GM23338 (cell line): ENCODE measurements at regions not wholly inside any gene's neighbourhood (a gene's known extent, or its start where the extent isn't known, plus 50 kb on each side); places are given as distances from the start of the nearest gene placed in this dataset.

ENCODE experiments used
- ATAC-seq: fragments of 200-7000 bp; cut with Tn5 transposase; 3 replicates; pipeline ENCODE4 v1.9.1; 2020
- DNase-seq: peaks from one replicate; pipeline ENCODE4 v3.0.0-alpha.2; 2015; ENCODE audit warnings: low spot score
- H2AFZ ChIP-seq: fragments of 200-600 bp; sonication (generic); 2 replicates; pipeline ENCODE4 v1.8.0; 2016; ENCODE audit warnings: antibody characterized with exemption, mild to moderate bottlenecking, moderate library complexity
- H3F3A ChIP-seq: fragments of 200-600 bp; sonication (generic); replicated peaks from 2 replicates; pipeline ENCODE4 v1.8.0; 2017; ENCODE audit warnings: antibody characterized with exemption, mixed run types, low read depth
- H3K27ac ChIP-seq: fragments of 200-600 bp; sonication (generic); 2 replicates; pipeline ENCODE4 v1.6.1; 2016; ENCODE audit warnings: low read depth
- H3K27me3 ChIP-seq: fragments of 200-600 bp; sonication (generic); 2 replicates; pipeline ENCODE4 v1.8.0; 2016; ENCODE audit warnings: mild to moderate bottlenecking, mixed run types, moderate library complexity; ENCODE audit not compliant: insufficient read depth
- H3K36me3 ChIP-seq: fragments of 200-600 bp; sonication (generic); 2 replicates; pipeline ENCODE4 v1.8.0; 2016; ENCODE audit warnings: mild to moderate bottlenecking; ENCODE audit not compliant: insufficient read depth
- H3K4me1 ChIP-seq: fragments of 200-600 bp; sonication (generic); 2 replicates; pipeline ENCODE4 v1.8.0; 2016; ENCODE audit warnings: mild to moderate bottlenecking, moderate library complexity; ENCODE audit not compliant: insufficient read depth
- H3K4me2 ChIP-seq: fragments of 200-600 bp; sonication (generic); 2 replicates; pipeline ENCODE4 v1.7.1; 2017; ENCODE audit warnings: mixed run types
- H3K4me3 ChIP-seq: fragments of 200-600 bp; sonication (generic); 2 replicates; pipeline ENCODE4 v1.6.1; 2016; ENCODE audit warnings: mixed run types
- H3K79me2 ChIP-seq: fragments of 200-600 bp; sonication (generic); replicated peaks from 2 replicates; pipeline ENCODE4 v1.8.0; 2017; ENCODE audit warnings: mild to moderate bottlenecking; ENCODE audit not compliant: insufficient read depth
- H3K9me2 ChIP-seq: fragments of 200-600 bp; sonication (generic); 2 replicates; pipeline ENCODE4 v1.8.0; 2017; ENCODE audit not compliant: insufficient read depth
- H4K20me1 ChIP-seq: fragments of 200-600 bp; sonication (generic); replicated peaks from 2 replicates; pipeline ENCODE4 v1.8.0; 2017; ENCODE audit warnings: mild to moderate bottlenecking; ENCODE audit not compliant: insufficient read depth
- H3K27ac Mint-ChIP-seq: 2 replicates; pipeline ENCODE4 v1.8.0; 2020; ENCODE audit warnings: inconsistent platforms, mild to moderate bottlenecking, moderate library complexity, mixed read lengths
- H3K27me3 Mint-ChIP-seq: 3 replicates; pipeline ENCODE4 v1.8.0; 2022; ENCODE audit warnings: low read depth, mild to moderate bottlenecking, moderate library complexity, mixed read lengths, inconsistent platforms; ENCODE audit not compliant: insufficient read depth, poor library complexity
- H3K36me3 Mint-ChIP-seq: 3 replicates; pipeline ENCODE4 v1.8.0; 2021; ENCODE audit warnings: low read depth, mild to moderate bottlenecking, inconsistent platforms, moderate library complexity, mixed read lengths
- H3K4me1 Mint-ChIP-seq: 3 replicates; pipeline ENCODE4 v1.8.0; 2020; ENCODE audit warnings: mild to moderate bottlenecking, inconsistent platforms, mixed read lengths
- H3K4me3 Mint-ChIP-seq: 3 replicates; pipeline ENCODE4 v1.8.0; 2021; ENCODE audit warnings: moderate library complexity, mild to moderate bottlenecking, inconsistent platforms, mixed read lengths
- H3K9me3 Mint-ChIP-seq: 3 replicates; pipeline ENCODE4 v1.8.0; 2020; ENCODE audit warnings: moderate library complexity, mild to moderate bottlenecking, inconsistent platforms, mixed read lengths
- CREB1 ChIP-seq: fragments of 250-450 bp; sonication (Bioruptor Pico); IDR thresholded peaks from 2 replicates; pipeline ENCODE4 v1.5.0; 2020; ENCODE audit warnings: low read depth, mild to moderate bottlenecking, moderate library complexity
- EZH2 ChIP-seq: fragments of 200-600 bp; sonication (generic); IDR thresholded peaks from one replicate; pipeline ENCODE4 v1.8.0; 2017; ENCODE audit warnings: antibody characterized with exemption, mild to moderate bottlenecking, low read depth; ENCODE audit not compliant: unreplicated experiment
- EZH2phosphoT487 ChIP-seq: fragments of 200-600 bp; sonication (generic); IDR thresholded peaks from one replicate; pipeline ENCODE4 v1.8.1; 2018; ENCODE audit warnings: antibody characterized with exemption; ENCODE audit not compliant: unreplicated experiment
- JUNB ChIP-seq: IDR thresholded peaks from one replicate; pipeline ENCODE4 v1.6.1; 2016; ENCODE audit warnings: antibody characterized with exemption; ENCODE audit not compliant: unreplicated experiment
- NANOG ChIP-seq: IDR thresholded peaks from 2 replicates; pipeline ENCODE4 v1.6.1; 2016; ENCODE audit warnings: antibody characterized with exemption, borderline replicate concordance
- POLR2AphosphoS5 ChIP-seq: IDR thresholded peaks from 2 replicates; pipeline ENCODE4 v1.6.1; 2016; ENCODE audit warnings: antibody characterized with exemption, low read depth
- STAT1 ChIP-seq: IDR thresholded peaks from one replicate; pipeline ENCODE4 v1.6.1; 2016; ENCODE audit warnings: antibody characterized with exemption; ENCODE audit not compliant: unreplicated experiment
- ZNF331 ChIP-seq: fragments of 250-450 bp; sonication (Bioruptor Pico); IDR thresholded peaks from 2 replicates; pipeline ENCODE4 v1.5.0; 2020; ENCODE audit warnings: low read depth, mild to moderate bottlenecking, moderate library complexity
- TF ChIP-seq, protein P1 (sequence below): fragments of 250-450 bp; sonication (Bioruptor Pico); IDR thresholded peaks from 2 replicates; pipeline ENCODE4 v1.5.0; 2020; ENCODE audit warnings: mild to moderate bottlenecking, moderate library complexity
- TF ChIP-seq, protein P2 (sequence below): IDR thresholded peaks from 2 replicates; pipeline ENCODE4 v1.6.1; 2016; ENCODE audit warnings: antibody characterized with exemption
- TF ChIP-seq, protein P3 (sequence below), 2 experiments: fragments of 200-600 bp in 1 of 2; sonication (generic) in 1 of 2; conservative IDR thresholded peaks; 2 replicates each; pipeline versions ENCODE4 v1.5.1 to v1.6.1; 2016 to 2017; ENCODE audit warnings: antibody characterized with exemption in 2 of 2, low read depth in 2 of 2, mild to moderate bottlenecking in 2 of 2, moderate library complexity in 1 of 2

DNA sequence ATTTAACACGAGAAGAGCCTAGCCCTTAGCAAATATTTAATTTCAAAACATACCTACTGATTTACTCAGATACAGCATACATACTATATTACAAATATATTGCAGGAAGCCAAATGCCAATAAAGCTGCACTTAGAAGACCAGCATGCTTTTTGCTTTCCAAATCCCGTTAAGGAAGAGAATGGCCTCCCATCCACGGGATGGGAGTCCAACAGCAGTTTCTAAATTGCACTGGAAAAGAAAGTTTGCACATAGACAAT is 156.3 kb upstream of the FOXN3 start:
- TF ChIP-seq JUNB (no peak), NANOG (no peak), EZH2phosphoT487 (no peak), STAT1 (no peak), CREB1 (CRISPR knock-in tag) (no peak), POLR2AphosphoS5 (no peak), ZNF331 (CRISPR knock-in tag) (no peak), EZH2 (no peak)
- TF ChIP-seq, protein P1, sequence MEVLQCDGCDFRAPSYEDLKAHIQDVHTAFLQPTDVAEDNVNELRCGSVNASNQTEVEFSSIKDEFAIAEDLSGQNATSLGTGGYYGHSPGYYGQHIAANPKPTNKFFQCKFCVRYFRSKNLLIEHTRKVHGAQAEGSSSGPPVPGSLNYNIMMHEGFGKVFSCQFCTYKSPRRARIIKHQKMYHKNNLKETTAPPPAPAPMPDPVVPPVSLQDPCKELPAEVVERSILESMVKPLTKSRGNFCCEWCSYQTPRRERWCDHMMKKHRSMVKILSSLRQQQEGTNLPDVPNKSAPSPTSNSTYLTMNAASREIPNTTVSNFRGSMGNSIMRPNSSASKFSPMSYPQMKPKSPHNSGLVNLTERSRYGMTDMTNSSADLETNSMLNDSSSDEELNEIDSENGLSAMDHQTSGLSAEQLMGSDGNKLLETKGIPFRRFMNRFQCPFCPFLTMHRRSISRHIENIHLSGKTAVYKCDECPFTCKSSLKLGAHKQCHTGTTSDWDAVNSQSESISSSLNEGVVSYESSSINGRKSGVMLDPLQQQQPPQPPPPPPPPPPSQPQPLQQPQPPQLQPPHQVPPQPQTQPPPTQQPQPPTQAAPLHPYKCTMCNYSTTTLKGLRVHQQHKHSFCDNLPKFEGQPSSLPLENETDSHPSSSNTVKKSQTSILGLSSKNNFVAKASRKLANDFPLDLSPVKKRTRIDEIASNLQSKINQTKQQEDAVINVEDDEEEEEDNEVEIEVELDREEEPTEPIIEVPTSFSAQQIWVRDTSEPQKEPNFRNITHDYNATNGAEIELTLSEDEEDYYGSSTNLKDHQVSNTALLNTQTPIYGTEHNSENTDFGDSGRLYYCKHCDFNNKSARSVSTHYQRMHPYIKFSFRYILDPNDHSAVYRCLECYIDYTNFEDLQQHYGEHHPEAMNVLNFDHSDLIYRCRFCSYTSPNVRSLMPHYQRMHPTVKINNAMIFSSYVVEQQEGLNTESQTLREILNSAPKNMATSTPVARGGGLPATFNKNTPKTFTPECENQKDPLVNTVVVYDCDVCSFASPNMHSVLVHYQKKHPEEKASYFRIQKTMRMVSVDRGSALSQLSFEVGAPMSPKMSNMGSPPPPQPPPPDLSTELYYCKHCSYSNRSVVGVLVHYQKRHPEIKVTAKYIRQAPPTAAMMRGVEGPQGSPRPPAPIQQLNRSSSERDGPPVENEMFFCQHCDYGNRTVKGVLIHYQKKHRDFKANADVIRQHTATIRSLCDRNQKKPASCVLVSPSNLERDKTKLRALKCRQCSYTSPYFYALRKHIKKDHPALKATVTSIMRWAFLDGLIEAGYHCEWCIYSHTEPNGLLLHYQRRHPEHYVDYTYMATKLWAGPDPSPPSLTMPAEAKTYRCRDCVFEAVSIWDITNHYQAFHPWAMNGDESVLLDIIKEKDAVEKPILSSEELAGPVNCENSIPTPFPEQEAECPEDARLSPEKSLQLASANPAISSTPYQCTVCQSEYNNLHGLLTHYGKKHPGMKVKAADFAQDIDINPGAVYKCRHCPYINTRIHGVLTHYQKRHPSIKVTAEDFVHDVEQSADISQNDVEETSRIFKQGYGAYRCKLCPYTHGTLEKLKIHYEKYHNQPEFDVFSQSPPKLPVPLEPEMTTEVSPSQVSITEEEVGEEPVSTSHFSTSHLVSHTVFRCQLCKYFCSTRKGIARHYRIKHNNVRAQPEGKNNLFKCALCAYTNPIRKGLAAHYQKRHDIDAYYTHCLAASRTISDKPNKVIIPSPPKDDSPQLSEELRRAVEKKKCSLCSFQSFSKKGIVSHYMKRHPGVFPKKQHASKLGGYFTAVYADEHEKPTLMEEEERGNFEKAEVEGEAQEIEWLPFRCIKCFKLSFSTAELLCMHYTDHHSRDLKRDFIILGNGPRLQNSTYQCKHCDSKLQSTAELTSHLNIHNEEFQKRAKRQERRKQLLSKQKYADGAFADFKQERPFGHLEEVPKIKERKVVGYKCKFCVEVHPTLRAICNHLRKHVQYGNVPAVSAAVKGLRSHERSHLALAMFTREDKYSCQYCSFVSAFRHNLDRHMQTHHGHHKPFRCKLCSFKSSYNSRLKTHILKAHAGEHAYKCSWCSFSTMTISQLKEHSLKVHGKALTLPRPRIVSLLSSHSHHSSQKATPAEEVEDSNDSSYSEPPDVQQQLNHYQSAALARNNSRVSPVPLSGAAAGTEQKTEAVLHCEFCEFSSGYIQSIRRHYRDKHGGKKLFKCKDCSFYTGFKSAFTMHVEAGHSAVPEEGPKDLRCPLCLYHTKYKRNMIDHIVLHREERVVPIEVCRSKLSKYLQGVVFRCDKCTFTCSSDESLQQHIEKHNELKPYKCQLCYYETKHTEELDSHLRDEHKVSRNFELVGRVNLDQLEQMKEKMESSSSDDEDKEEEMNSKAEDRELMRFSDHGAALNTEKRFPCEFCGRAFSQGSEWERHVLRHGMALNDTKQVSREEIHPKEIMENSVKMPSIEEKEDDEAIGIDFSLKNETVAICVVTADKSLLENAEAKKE (CRISPR knock-in tag), result no peak
- TF ChIP-seq, protein P2, sequence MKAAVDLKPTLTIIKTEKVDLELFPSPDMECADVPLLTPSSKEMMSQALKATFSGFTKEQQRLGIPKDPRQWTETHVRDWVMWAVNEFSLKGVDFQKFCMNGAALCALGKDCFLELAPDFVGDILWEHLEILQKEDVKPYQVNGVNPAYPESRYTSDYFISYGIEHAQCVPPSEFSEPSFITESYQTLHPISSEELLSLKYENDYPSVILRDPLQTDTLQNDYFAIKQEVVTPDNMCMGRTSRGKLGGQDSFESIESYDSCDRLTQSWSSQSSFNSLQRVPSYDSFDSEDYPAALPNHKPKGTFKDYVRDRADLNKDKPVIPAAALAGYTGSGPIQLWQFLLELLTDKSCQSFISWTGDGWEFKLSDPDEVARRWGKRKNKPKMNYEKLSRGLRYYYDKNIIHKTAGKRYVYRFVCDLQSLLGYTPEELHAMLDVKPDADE, result no peak
- TF ChIP-seq, protein P3, sequence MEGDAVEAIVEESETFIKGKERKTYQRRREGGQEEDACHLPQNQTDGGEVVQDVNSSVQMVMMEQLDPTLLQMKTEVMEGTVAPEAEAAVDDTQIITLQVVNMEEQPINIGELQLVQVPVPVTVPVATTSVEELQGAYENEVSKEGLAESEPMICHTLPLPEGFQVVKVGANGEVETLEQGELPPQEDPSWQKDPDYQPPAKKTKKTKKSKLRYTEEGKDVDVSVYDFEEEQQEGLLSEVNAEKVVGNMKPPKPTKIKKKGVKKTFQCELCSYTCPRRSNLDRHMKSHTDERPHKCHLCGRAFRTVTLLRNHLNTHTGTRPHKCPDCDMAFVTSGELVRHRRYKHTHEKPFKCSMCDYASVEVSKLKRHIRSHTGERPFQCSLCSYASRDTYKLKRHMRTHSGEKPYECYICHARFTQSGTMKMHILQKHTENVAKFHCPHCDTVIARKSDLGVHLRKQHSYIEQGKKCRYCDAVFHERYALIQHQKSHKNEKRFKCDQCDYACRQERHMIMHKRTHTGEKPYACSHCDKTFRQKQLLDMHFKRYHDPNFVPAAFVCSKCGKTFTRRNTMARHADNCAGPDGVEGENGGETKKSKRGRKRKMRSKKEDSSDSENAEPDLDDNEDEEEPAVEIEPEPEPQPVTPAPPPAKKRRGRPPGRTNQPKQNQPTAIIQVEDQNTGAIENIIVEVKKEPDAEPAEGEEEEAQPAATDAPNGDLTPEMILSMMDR (conservative IDR thresholded peaks at IDR 0.05; ENCODE audit: low read depth in 2 of 2), result no peak
- Mint-ChIP-seq H3K36me3 (peaks cover 26% of the 10 kb centered on the region; the same call in 2 of the 3 replicates), H3K27ac (no peak overlapping the region), H3K4me1 (peaks cover 58% of the 10 kb centered on the region), H3K4me3 (no peak overlapping the region), H3K27me3 (peaks cover 8% of the 10 kb centered on the region), H3K9me3 (no peaks in the 10 kb centered on the region)
- DNase-seq, result no peak
- Histone ChIP-seq H3K4me1 (peaks cover 41% of the 10 kb centered on the region), H3K4me3 (no peak overlapping the region), H2AFZ (no peak overlapping the region), H3K36me3 (no peaks in the 10 kb centered on the region), H3K9me2 (no peaks in the 10 kb centered on the region), H3K4me2 (no peak overlapping the region), H3F3A (peaks cover 10% of the 10 kb centered on the region; the same call in 1 of the 2 replicates), H3K79me2 (peaks cover 93% of the 10 kb centered on the region), H3K27me3 (no peaks in the 10 kb centered on the region), H3K27ac (no peak overlapping the region), H4K20me1 (0 out of 2 replicates have a peak, but pooled peaks cover 18% of the 10 kb centered on the region)
- no peak for ATAC-seq
